Esophagus squamous epithelium (tissue), 4 donors: ENCODE measurements at regions not wholly inside any gene's neighbourhood (a gene's known extent, or its start where the extent isn't known, plus 50 kb on each side); places are given as distances from the start of the nearest gene placed in this dataset.

Experiments
- CTCF ChIP-seq, 6 experiments: fragments of 450-650 bp in 4 of 6; fragments of 200-600 bp in 2 of 6; sonication (generic) in 2 of 6; IDR thresholded peaks; one replicate each; pipeline ENCODE4 v1.5.1; 2016 to 2019; ENCODE audit warnings: antibody characterized with exemption in 6 of 6, mild to moderate bottlenecking in 4 of 6, moderate library complexity in 4 of 6
- POLR2A ChIP-seq, 4 donors: fragments of 450-650 bp; IDR thresholded peaks; one replicate each; pipeline ENCODE4 v1.6.1; 2017; ENCODE audit warnings: antibody characterized with exemption in 4 of 4, mild to moderate bottlenecking in 4 of 4, moderate library complexity in 3 of 4

GRCh38 chr7:13151978-13152377 is 464.5 kb downstream of the ARL4A start:
- no peak for TF ChIP-seq CTCF (IDR thresholded peaks at IDR 0.05)
- TF ChIP-seq POLR2A (IDR thresholded peaks at IDR 0.05), result no peak
